Suprapubic skin (tissue), 4 donors: ENCODE measurements at regions not wholly inside any gene's neighbourhood (a gene's known extent, or its start where the extent isn't known, plus 50 kb on each side); places are given as distances from the start of the nearest gene placed in this dataset.

Experiments
- CTCF ChIP-seq, 2 donors: fragments of 200-600 bp in 1 of 2; fragments of 450-650 bp in 1 of 2; sonication (generic) in 1 of 2; IDR thresholded peaks; one replicate each; pipeline ENCODE4 v1.5.1; 2016 to 2019; ENCODE audit warnings: antibody characterized with exemption in 2 of 2, mild to moderate bottlenecking in 1 of 2, moderate library complexity in 1 of 2
- POLR2A ChIP-seq, 2 donors: fragments of 450-650 bp; IDR thresholded peaks; one replicate each; pipeline ENCODE4 v1.6.1; 2017; ENCODE audit warnings: antibody characterized with exemption in 2 of 2, mild to moderate bottlenecking in 2 of 2, moderate library complexity in 2 of 2
- POLR2AphosphoS5 ChIP-seq, 3 donors: sonication (generic); formaldehyde crosslinking; IDR thresholded peaks; one replicate each; pipeline ENCODE4 v1.6.1; 2017; ENCODE audit warnings: antibody characterized with exemption in 3 of 3

DNA sequence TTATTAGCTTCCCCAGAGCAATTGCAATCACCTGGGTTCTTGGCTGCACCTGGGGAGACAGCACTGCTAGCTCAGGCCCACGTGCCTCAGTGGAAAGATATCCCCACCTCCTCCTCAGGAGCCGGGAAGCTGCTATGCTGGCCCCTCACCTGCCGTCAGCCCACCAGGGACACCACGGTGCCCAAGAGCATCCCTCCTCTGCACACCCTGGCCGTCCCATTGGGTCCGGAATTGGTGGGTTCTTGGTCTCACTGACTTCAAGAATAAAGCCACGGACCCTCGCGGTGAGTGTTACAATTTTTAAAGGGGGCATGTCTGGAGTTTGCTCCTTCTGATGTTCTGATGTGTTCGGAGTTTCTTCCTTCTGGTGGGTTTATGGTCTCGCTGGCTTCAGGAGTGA is 72.3 kb upstream of the MEF2A start:
- TF ChIP-seq POLR2A (IDR thresholded peaks at IDR 0.05) (no peak), CTCF (IDR thresholded peaks at IDR 0.05) (no peak), POLR2AphosphoS5 (IDR thresholded peaks at IDR 0.05) (no peak)
